MM.1S (cell line): ENCODE measurements at regions not wholly inside any gene's neighbourhood (a gene's known extent, or its start where the extent isn't known, plus 50 kb on each side); places are given as distances from the start of the nearest gene placed in this dataset.

Experiments used
- DNase-seq: peaks from one replicate; pipeline ENCODE4 v3.0.0-alpha.2; 2015
- H2AFZ ChIP-seq: fragments of 300-600 bp; sonication (generic); 2 replicates; pipeline ENCODE4 v1.6.0; 2016; ENCODE audit warnings: antibody characterized with exemption, low read length
- H3F3A ChIP-seq: fragments of 300-600 bp; sonication (generic); 2 replicates; pipeline ENCODE4 v1.6.1; 2016; ENCODE audit warnings: mild to moderate bottlenecking, antibody characterized with exemption, low read length, moderate library complexity, mixed read lengths; ENCODE audit not compliant: insufficient read depth
- H3K27ac ChIP-seq: fragments of 300-600 bp; sonication (generic); 2 replicates; pipeline ENCODE4 v1.5.1; 2016; ENCODE audit warnings: mild to moderate bottlenecking, low read length
- H3K27me3 ChIP-seq: fragments of 300-600 bp; sonication (generic); replicated peaks from 2 replicates; pipeline ENCODE4 v1.6.0; 2016; ENCODE audit warnings: low read length; ENCODE audit not compliant: insufficient read depth
- H3K36me3 ChIP-seq: fragments of 300-600 bp; sonication (generic); replicated peaks from 2 replicates; pipeline ENCODE4 v1.6.1; 2016; ENCODE audit warnings: mild to moderate bottlenecking, low read length, mixed read lengths; ENCODE audit not compliant: insufficient read depth
- H3K4me1 ChIP-seq: fragments of 300-600 bp; sonication (generic); 2 replicates; pipeline ENCODE4 v1.6.1; 2016; ENCODE audit warnings: low read length, mixed read lengths
- H3K4me2 ChIP-seq: fragments of 300-600 bp; sonication (generic); 2 replicates; pipeline ENCODE4 v1.6.0; 2016; ENCODE audit warnings: low read depth, low read length
- H3K4me3 ChIP-seq: fragments of 300-600 bp; sonication (generic); 2 replicates; pipeline ENCODE4 v1.5.1; 2016; ENCODE audit warnings: low read length, mixed read lengths
- H3K79me2 ChIP-seq: fragments of 300-600 bp; sonication (generic); 2 replicates; pipeline ENCODE4 v1.6.1; 2016; ENCODE audit warnings: mixed run types, low read length, mixed read lengths
- H3K9ac ChIP-seq: fragments of 300-600 bp; sonication (generic); 2 replicates; pipeline ENCODE4 v1.6.1; 2016; ENCODE audit warnings: low read length, mixed read lengths
- H3K9me2 ChIP-seq: fragments of 300-600 bp; sonication (generic); replicated peaks from 2 replicates; pipeline ENCODE4 v1.6.1; 2016; ENCODE audit warnings: mild to moderate bottlenecking, low read length, mixed read lengths; ENCODE audit not compliant: insufficient read depth
- H3K9me3 ChIP-seq: fragments of 300-600 bp; sonication (generic); replicated peaks from 2 replicates; pipeline ENCODE4 v1.6.1; 2016; ENCODE audit warnings: mild to moderate bottlenecking, low read length, mixed read lengths; ENCODE audit not compliant: insufficient read depth
- H4K20me1 ChIP-seq: fragments of 300-600 bp; sonication (generic); 2 replicates; pipeline ENCODE4 v1.6.1; 2016; ENCODE audit warnings: mild to moderate bottlenecking, low read length, moderate library complexity, mixed read lengths; ENCODE audit not compliant: insufficient read depth
- CTCF ChIP-seq: fragments of 300-600 bp; sonication (generic); IDR thresholded peaks from 2 replicates; pipeline ENCODE4 v1.5.1; 2016; ENCODE audit warnings: antibody characterized with exemption, low read length, mixed read lengths
- EZH2 ChIP-seq: fragments of 300-600 bp; sonication (generic); optimal IDR thresholded peaks from 2 replicates; pipeline ENCODE3; 2017; ENCODE audit warnings: low read depth, mild to moderate bottlenecking, antibody characterized with exemption, low read length, mixed read lengths
- EZH2phosphoT487 ChIP-seq: fragments of 300-600 bp; sonication (generic); IDR thresholded peaks from 2 replicates; pipeline ENCODE4 v1.6.1; 2018; ENCODE audit warnings: antibody characterized with exemption, low read length

- Histone ChIP-seq H3K9me3 (no peaks in the 10 kb centered on the region), H3K9ac (no peak overlapping the region), H3K36me3 (no peaks in the 10 kb centered on the region), H3K4me3 (no peak overlapping the region), H3K4me2 (no peak overlapping the region), H3K4me1 (no peaks in the 10 kb centered on the region), H2AFZ (no peak overlapping the region), H3K27me3 (no peaks in the 10 kb centered on the region), H3F3A (no peaks in the 10 kb centered on the region), H4K20me1 (no peaks in the 10 kb centered on the region), H3K9me2 (no peaks in the 10 kb centered on the region), H3K79me2 (no peaks in the 10 kb centered on the region), H3K27ac (no peak overlapping the region)
- no peak for TF ChIP-seq EZH2
- TF ChIP-seq CTCF: no peak
- TF ChIP-seq EZH2phosphoT487: no peak
- DNase-seq: no peak
Measured at GRCh38 chr3:116607205-116607604, 102.4 kb upstream of the TUSC7 start.

DNA sequence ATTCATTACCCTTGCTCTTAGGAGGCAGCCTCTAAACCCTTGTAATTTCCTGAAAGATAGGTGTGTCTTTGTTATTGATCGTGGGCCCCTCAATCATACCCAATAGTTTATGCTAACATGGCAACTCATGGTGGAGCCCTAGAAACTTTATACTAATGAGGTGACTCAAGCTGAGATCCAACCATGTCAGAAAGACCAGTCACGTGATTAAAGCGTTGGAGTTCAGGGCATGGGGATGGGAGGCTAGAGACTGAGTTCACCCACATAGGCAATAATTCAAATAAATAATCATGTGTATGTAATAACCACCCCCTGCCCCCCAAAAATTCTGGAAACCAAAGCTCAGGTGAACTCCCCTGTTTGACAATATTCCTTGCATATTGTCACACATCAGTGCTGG is 99.5 kb upstream of the TUSC7 start:
- H3K4me2 ChIP-seq: no peak overlapping the region
- no peak overlapping the region for H2AFZ ChIP-seq
- H3K36me3 ChIP-seq: no peaks in the 10 kb centered on the region
- no peaks in the 10 kb centered on the region for H3K27me3 ChIP-seq
- no peak for DNase-seq
- no peaks in the 10 kb centered on the region for H3K9me2 ChIP-seq
- no peaks in the 10 kb centered on the region for H3K79me2 ChIP-seq
- H3F3A ChIP-seq: no peaks in the 10 kb centered on the region
- H3K4me1 ChIP-seq: no peaks in the 10 kb centered on the region
- TF ChIP-seq EZH2phosphoT487: no peak
- no peak for TF ChIP-seq CTCF
- no peak for TF ChIP-seq EZH2
- no peaks in the 10 kb centered on the region for H4K20me1 ChIP-seq
- H3K27ac ChIP-seq: no peak overlapping the region
- H3K9ac ChIP-seq: no peak overlapping the region
- H3K4me3 ChIP-seq: no peak overlapping the region
- no peaks in the 10 kb centered on the region for H3K9me3 ChIP-seq

- H3K27me3 ChIP-seq: no peaks in the 10 kb centered on the region
- H3K4me2 ChIP-seq: no peak overlapping the region
- H3K4me3 ChIP-seq: no peak overlapping the region
- H3F3A ChIP-seq: no peaks in the 10 kb centered on the region
- no peaks in the 10 kb centered on the region for H3K36me3 ChIP-seq
- no peak overlapping the region for H2AFZ ChIP-seq
- no peak overlapping the region for H3K9ac ChIP-seq
- H3K27ac ChIP-seq: no peak overlapping the region
- H3K4me1 ChIP-seq: no peaks in the 10 kb centered on the region
- H4K20me1 ChIP-seq: no peaks in the 10 kb centered on the region
- TF ChIP-seq CTCF (peak; percentile 29), EZH2phosphoT487 (no peak)
- H3K9me3 ChIP-seq: no peaks in the 10 kb centered on the region
- H3K9me2 ChIP-seq: no peaks in the 10 kb centered on the region
- DNase-seq: no peak
- no peaks in the 10 kb centered on the region for H3K79me2 ChIP-seq
Measured at GRCh38 chr3:116614795-116615362, 94.7 kb upstream of the TUSC7 start.
